ENCODE measurements at regions not wholly inside any gene's neighbourhood (a gene's known extent, or its start where the extent isn't known, plus 50 kb on each side); places are given as distances from the start of the nearest gene placed in this dataset.

- intact Hi-C loops (cut with DNase I) = no loop called here
- H3K27ac ChIP-seq = no peak overlapping the region
- H3K27me3 ChIP-seq (replicated peaks; ENCODE audit: insufficient read depth) = no peaks in the 10 kb centered on the region
- TF ChIP-seq POLR2A (IDR thresholded peaks at IDR 0.05) = no peak
- TF ChIP-seq POLR2AphosphoS5 (IDR thresholded peaks at IDR 0.05) = no peak
- TF ChIP-seq CTCF (IDR thresholded peaks at IDR 0.05) = no peak
- WGBS = 61% methylated on average over 3 of the region's 3 CpGs
- H3K9me3 ChIP-seq = no peaks in the 10 kb centered on the region
- no peaks in the 10 kb centered on the region for H3K4me1 ChIP-seq (replicated peaks)
- H3K4me3 ChIP-seq = no peak overlapping the region
- H3K36me3 ChIP-seq = no peaks in the 10 kb centered on the region
- DNase-seq (ENCODE audit: low spot score) = no peak
Measured at GRCh38 chr6:164579035-164579434, 730.4 kb downstream of the C6orf118 start.

- H3K9me3 ChIP-seq = no peaks in the 10 kb centered on the region
- H3K27ac ChIP-seq = no peak overlapping the region
- no peaks in the 10 kb centered on the region for H3K27me3 ChIP-seq (replicated peaks; ENCODE audit: insufficient read depth)
- WGBS = 63% methylated on average over 3 of the region's 3 CpGs
- H3K4me3 ChIP-seq = no peak overlapping the region
- H3K36me3 ChIP-seq = no peaks in the 10 kb centered on the region
- intact Hi-C loops (cut with DNase I) = no loop called here
- TF ChIP-seq POLR2AphosphoS5 (IDR thresholded peaks at IDR 0.05) = no peak
- no peak for TF ChIP-seq POLR2A (IDR thresholded peaks at IDR 0.05)
- TF ChIP-seq CTCF (IDR thresholded peaks at IDR 0.05) = no peak
- no peak for DNase-seq (ENCODE audit: low spot score)
- H3K4me1 ChIP-seq (replicated peaks) = no peaks in the 10 kb centered on the region
Measured at GRCh38 chr6:164578616-164579015, 730.8 kb downstream of the C6orf118 start.

- 79% methylated on average over 6 of the region's 6 CpGs for WGBS
- no peak overlapping the region for H3K4me3 ChIP-seq
- no peak for DNase-seq (ENCODE audit: low spot score)
- H3K36me3 ChIP-seq = no peaks in the 10 kb centered on the region
- H3K4me1 ChIP-seq (replicated peaks) = no peaks in the 10 kb centered on the region
- H3K9me3 ChIP-seq = no peaks in the 10 kb centered on the region
- no peak overlapping the region for H3K27ac ChIP-seq
- H3K27me3 ChIP-seq (replicated peaks; ENCODE audit: insufficient read depth) = no peaks in the 10 kb centered on the region
- TF ChIP-seq CTCF (IDR thresholded peaks at IDR 0.05) = no peak
- no peak for TF ChIP-seq POLR2AphosphoS5 (IDR thresholded peaks at IDR 0.05)
- TF ChIP-seq POLR2A (IDR thresholded peaks at IDR 0.05) = no peak
- intact Hi-C loops (cut with DNase I) = no loop called here
Measured at GRCh38 chr6:164570801-164571200, 738.6 kb downstream of the C6orf118 start.

- no peak for TF ChIP-seq CTCF (IDR thresholded peaks at IDR 0.05)
- DNase-seq (ENCODE audit: low spot score) = no peak
- H3K9me3 ChIP-seq = no peaks in the 10 kb centered on the region
- WGBS = 29% methylated on average over 1 of the region's 1 CpG
- H3K27me3 ChIP-seq (replicated peaks; ENCODE audit: insufficient read depth) = no peaks in the 10 kb centered on the region
- H3K36me3 ChIP-seq = no peaks in the 10 kb centered on the region
- intact Hi-C loops (cut with DNase I) = no loop called here
- H3K4me1 ChIP-seq (replicated peaks) = no peaks in the 10 kb centered on the region
- no peak overlapping the region for H3K27ac ChIP-seq
- no peak overlapping the region for H3K4me3 ChIP-seq
Measured at GRCh38 chr6:164569509-164569908, 739.9 kb downstream of the C6orf118 start.

GRCh38 chr6:164563924-164564323, 745.5 kb downstream of the C6orf118 start:
- no peak overlapping the region for H3K4me3 ChIP-seq
- no peaks in the 10 kb centered on the region for H3K36me3 ChIP-seq
- H3K27me3 ChIP-seq (replicated peaks; ENCODE audit: insufficient read depth) = no peaks in the 10 kb centered on the region
- TF ChIP-seq POLR2AphosphoS5 (IDR thresholded peaks at IDR 0.05) (no peak), POLR2A (IDR thresholded peaks at IDR 0.05) (no peak), CTCF (IDR thresholded peaks at IDR 0.05) (no peak)
- H3K27ac ChIP-seq = no peak overlapping the region
- WGBS = 74% methylated on average over 2 of the region's 2 CpGs
- H3K4me1 ChIP-seq (replicated peaks) = no peaks in the 10 kb centered on the region
- no peaks in the 10 kb centered on the region for H3K9me3 ChIP-seq
- no peak for DNase-seq (ENCODE audit: low spot score)
- intact Hi-C loops (cut with DNase I) = no loop called here
